ENCODE measurements at regions not wholly inside any gene's neighbourhood (a gene's known extent, or its start where the extent isn't known, plus 50 kb on each side); places are given as distances from the start of the nearest gene placed in this dataset.

DNA sequence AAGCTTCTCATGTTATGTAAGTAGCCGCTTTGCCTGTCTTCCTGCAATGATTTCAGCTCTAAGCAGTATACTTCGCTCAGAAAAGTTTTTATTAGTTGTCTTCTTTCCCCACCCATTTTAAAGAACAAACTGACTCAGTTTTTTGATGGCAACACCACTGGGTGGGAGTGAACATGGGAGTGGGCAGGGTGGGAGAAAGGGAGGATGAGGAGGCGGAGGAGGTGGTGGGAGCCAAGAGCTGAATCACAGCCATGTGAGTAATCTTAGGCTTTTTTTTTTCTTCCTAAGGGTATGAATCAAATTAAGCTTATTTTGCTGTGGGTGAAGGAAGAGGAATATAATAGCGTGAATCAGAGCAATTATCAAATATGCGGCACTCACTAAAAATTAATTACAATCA, 574.3 kb upstream of the DIPK2B start:
- Mint-ChIP-seq H3K4me3 (no peak overlapping the region), H3K27ac (peak overlapping the region in 2 of 3 experiments; percentile 63 to 66; a peak in 4 of 7 replicates), H3K27me3 (ENCODE audit: low read depth) (no peaks in the 10 kb centered on the region; the same call in 1 of the 2 replicates), H3K36me3 (ENCODE audit: insufficient read depth in 1 of 3, low read depth in 3 of 3) (peaks cover 13 to 58% (median 28%) of the 10 kb centered on the region in 3 experiments), H3K4me1 (peaks cover 57 to 64% of the 10 kb centered on the region in 2 experiments), H3K9me3 (peaks cover 54 to 74% of the 10 kb centered on the region in 2 experiments)
- H2BK5ac ChIP-seq (ENCODE audit: insufficient read length, low read length), result no peak overlapping the region
- H3K27me3 ChIP-seq (ENCODE audit: insufficient read depth, low read length), result no peaks in the 10 kb centered on the region
- no peak overlapping the region for H3K27ac ChIP-seq (ENCODE audit: insufficient read length, low read depth, low read length)
- no peak overlapping the region for H2BK12ac ChIP-seq (ENCODE audit: insufficient read length, low read depth, low read length)
- no peak overlapping the region for H3K14ac ChIP-seq (ENCODE audit: insufficient read depth, low read length)
- no peak overlapping the region for H3K4ac ChIP-seq (ENCODE audit: low read depth, low read length)
- WGBS (ENCODE audit: extremely low coverage, insufficient read length, low lambda C conversion rate), result no CpG with 5 or more reads among the region's 5 CpGs
- no peak overlapping the region for H2AK5ac ChIP-seq (ENCODE audit: insufficient read length, low read length)
- H4K8ac ChIP-seq (replicated peaks; ENCODE audit: insufficient read length, low read depth, low read length), result no peak overlapping the region
- H3K9me3 ChIP-seq (ENCODE audit: control insufficient read depth, low read depth, low read length), result no peaks in the 10 kb centered on the region
- peaks cover under 1% of the 10 kb centered on the region for H3K23me2 ChIP-seq (ENCODE audit: insufficient read length, low read depth, low read length, poor library complexity, severe bottlenecking)
- no peak overlapping the region for H3K18ac ChIP-seq (ENCODE audit: insufficient read length, low read depth, low read length)
- no peak overlapping the region for H3K23ac ChIP-seq (ENCODE audit: insufficient read length, low read depth, low read length)
- no peak overlapping the region for H2BK120ac ChIP-seq (ENCODE audit: low read depth, low read length, poor library complexity, severe bottlenecking)
- no peaks in the 10 kb centered on the region for H4K20me1 ChIP-seq (ENCODE audit: control insufficient read depth, insufficient read depth, insufficient read length)
- no peak overlapping the region for H3K9ac ChIP-seq (ENCODE audit: extremely low read depth, insufficient read length, low read length)
- no peak for DNase-seq
- no peak overlapping the region for H3K4me2 ChIP-seq (ENCODE audit: insufficient read depth, insufficient read length, low read length)
- H3T11ph ChIP-seq (ENCODE audit: low read length), result no peak overlapping the region
- H2BK15ac ChIP-seq (ENCODE audit: low read depth, low read length), result no peak overlapping the region
- H3K56ac ChIP-seq (ENCODE audit: insufficient read length, low read depth, low read length), result no peak overlapping the region
- no peak overlapping the region for H4K91ac ChIP-seq (ENCODE audit: insufficient read length, low read depth, low read length)
- H3K79me2 ChIP-seq (ENCODE audit: insufficient read depth, low read length), result peaks cover 41% of the 10 kb centered on the region; the same call in 1 of the 2 replicates
- TF ChIP-seq, protein P1, sequence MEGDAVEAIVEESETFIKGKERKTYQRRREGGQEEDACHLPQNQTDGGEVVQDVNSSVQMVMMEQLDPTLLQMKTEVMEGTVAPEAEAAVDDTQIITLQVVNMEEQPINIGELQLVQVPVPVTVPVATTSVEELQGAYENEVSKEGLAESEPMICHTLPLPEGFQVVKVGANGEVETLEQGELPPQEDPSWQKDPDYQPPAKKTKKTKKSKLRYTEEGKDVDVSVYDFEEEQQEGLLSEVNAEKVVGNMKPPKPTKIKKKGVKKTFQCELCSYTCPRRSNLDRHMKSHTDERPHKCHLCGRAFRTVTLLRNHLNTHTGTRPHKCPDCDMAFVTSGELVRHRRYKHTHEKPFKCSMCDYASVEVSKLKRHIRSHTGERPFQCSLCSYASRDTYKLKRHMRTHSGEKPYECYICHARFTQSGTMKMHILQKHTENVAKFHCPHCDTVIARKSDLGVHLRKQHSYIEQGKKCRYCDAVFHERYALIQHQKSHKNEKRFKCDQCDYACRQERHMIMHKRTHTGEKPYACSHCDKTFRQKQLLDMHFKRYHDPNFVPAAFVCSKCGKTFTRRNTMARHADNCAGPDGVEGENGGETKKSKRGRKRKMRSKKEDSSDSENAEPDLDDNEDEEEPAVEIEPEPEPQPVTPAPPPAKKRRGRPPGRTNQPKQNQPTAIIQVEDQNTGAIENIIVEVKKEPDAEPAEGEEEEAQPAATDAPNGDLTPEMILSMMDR (conservative IDR thresholded peaks at IDR 0.05), result no peak
- H3K79me1 ChIP-seq (ENCODE audit: insufficient read depth, low read depth, low read length, poor library complexity, severe bottlenecking), result peaks cover 4% of the 10 kb centered on the region
- no peak overlapping the region for H2BK20ac ChIP-seq (ENCODE audit: low read depth, low read length, poor library complexity, severe bottlenecking)
- H3K4me1 ChIP-seq (ENCODE audit: insufficient read depth, low read length), result peaks cover 4% of the 10 kb centered on the region; the same call in 1 of the 2 replicates
- no peak overlapping the region for H4K5ac ChIP-seq (ENCODE audit: insufficient read length, low read depth, low read length)
- H2AFZ ChIP-seq (ENCODE audit: low read length), result no peak overlapping the region
